ENCODE measurements at regions not wholly inside any gene's neighbourhood (a gene's known extent, or its start where the extent isn't known, plus 50 kb on each side); places are given as distances from the start of the nearest gene placed in this dataset.
"Not testable (repeated sequence)": the region's sequence is repeated elsewhere in the genome, so short reads cannot be mapped to it uniquely, and the experiment has no call there.

DNA sequence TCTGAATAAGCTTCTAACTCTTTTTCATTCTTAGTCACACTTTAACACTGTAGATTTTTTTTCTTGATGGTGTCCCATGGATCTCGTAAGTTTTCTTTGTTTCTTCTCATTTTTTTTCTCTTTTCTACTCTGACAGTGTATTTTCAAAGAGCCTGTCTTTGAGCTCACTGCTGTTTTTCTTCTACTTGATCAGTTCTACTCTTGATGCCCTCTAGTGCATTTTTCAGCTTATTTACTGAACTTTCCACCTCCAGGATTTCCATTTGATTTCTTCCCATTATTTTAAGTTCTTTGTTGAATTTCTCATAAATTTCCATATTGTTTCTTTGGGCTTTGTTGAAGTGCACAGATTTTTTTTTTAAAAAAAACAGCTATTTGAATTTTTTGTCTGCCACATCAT, 2641.1 kb upstream of the DEFB115 start:
- no peaks in the 10 kb centered on the region for H3K27me3 ChIP-seq
- no peak overlapping the region for H3K4me3 ChIP-seq (ENCODE audit: low read depth in 1 of 2, low read length in 1 of 2)
- H3K36me3 ChIP-seq, result no peaks in the 10 kb centered on the region
- H3K9me3 ChIP-seq, result no peaks in the 10 kb centered on the region
- H3K4me1 ChIP-seq (ENCODE audit: control insufficient read depth in 1 of 2, insufficient read depth in 1 of 2, low read depth in 1 of 2, low read length in 1 of 2), result no peaks in the 10 kb centered on the region
- TF ChIP-seq, protein P1, sequence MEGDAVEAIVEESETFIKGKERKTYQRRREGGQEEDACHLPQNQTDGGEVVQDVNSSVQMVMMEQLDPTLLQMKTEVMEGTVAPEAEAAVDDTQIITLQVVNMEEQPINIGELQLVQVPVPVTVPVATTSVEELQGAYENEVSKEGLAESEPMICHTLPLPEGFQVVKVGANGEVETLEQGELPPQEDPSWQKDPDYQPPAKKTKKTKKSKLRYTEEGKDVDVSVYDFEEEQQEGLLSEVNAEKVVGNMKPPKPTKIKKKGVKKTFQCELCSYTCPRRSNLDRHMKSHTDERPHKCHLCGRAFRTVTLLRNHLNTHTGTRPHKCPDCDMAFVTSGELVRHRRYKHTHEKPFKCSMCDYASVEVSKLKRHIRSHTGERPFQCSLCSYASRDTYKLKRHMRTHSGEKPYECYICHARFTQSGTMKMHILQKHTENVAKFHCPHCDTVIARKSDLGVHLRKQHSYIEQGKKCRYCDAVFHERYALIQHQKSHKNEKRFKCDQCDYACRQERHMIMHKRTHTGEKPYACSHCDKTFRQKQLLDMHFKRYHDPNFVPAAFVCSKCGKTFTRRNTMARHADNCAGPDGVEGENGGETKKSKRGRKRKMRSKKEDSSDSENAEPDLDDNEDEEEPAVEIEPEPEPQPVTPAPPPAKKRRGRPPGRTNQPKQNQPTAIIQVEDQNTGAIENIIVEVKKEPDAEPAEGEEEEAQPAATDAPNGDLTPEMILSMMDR (IDR thresholded peaks at IDR 0.05), result no peak
- H3K27ac ChIP-seq, result no peak overlapping the region

DNA sequence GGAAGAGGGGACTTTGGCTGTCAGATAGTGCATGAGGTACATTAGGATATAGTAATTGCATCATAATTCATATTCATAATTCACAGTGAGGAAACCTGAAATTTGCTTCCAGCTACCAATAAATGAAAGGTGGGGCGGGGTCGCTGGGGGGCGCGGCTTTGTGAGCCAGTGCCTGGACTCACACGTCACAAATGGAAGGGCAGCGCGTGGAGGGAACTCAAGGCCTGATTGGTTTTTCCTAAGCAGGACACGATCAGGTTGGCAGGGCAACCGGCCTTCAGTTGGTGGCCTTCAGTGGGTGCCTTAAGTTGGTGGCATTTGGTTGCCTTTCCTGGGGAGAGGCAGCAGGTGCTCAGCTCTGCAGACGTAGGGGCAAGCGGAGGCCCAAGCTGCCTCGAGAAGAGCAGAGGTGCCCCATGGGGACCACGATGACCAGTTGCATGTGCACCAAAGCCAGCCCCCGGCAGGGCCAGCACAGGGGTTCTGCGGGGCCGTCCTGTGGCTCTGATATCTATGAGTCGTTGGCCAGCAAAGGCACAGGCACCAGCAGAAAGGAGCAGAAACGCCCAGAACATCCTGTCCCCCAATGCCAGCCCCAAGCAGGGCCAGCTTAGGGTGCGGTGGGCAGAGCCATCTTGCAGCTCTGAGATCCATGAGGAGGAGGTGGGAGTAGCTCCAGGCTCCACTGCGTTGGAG, 2637.4 kb upstream of the DEFB115 start:
- not testable (repeated sequence) for H3K4me3 ChIP-seq (ENCODE audit: low read depth in 1 of 2, low read length in 1 of 2); H3K36me3 ChIP-seq; H3K27ac ChIP-seq; H3K9me3 ChIP-seq; H3K27me3 ChIP-seq; H3K4me1 ChIP-seq (ENCODE audit: control insufficient read depth in 1 of 2, insufficient read depth in 1 of 2, low read depth in 1 of 2, low read length in 1 of 2)

DNA sequence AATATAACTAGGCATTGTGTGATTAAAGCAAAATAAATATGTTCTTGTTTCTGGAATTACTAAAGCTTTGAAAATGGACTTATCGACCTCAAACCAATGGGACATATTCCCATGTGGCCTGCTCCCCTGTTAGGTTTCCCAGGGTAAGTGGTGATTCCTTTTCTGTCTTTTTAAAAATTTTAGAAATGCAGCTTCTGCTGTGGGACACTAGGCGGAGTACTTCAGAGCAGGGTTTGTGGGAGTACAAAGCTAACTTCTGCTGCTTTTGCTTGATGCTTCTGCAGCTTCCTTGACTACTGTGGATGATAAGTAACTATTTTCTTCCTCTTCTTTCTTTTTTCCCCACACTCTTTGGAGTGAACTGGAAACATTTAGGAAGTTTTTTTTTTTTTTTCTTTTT, 2632.4 kb upstream of the DEFB115 start:
- not testable (repeated sequence) for H3K27me3 ChIP-seq; H3K4me3 ChIP-seq (ENCODE audit: low read depth in 1 of 2, low read length in 1 of 2); H3K4me1 ChIP-seq (ENCODE audit: control insufficient read depth in 1 of 2, insufficient read depth in 1 of 2, low read depth in 1 of 2, low read length in 1 of 2); H3K27ac ChIP-seq; H3K9me3 ChIP-seq; H3K36me3 ChIP-seq

DNA sequence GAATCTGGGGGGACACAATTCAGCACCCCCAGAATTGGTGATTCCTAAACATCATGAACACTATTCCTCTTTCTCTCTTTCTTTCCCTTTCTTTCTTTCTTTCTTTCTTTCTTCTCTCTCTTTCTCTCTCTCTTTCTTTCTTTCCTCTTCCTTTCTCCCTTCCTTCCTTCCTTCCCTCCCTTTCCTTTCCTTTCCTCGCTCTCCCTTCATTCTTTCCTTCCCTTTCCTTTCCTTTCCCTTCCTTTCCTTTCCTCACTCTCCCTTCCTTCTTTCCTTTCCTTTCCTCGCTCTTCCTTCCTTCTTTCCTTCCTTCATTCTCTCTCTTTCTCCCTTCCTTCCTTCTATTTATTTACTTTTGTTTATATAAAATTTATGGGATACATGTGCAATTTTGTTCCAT, 2616.6 kb upstream of the DEFB115 start:
- H3K27ac ChIP-seq; H3K4me3 ChIP-seq (ENCODE audit: low read depth in 1 of 2, low read length in 1 of 2); H3K36me3 ChIP-seq; H3K9me3 ChIP-seq; H3K27me3 ChIP-seq; H3K4me1 ChIP-seq (ENCODE audit: control insufficient read depth in 1 of 2, insufficient read depth in 1 of 2, low read depth in 1 of 2, low read length in 1 of 2): not testable (repeated sequence)

Measured in neutrophil (primary cell).